A204.1 (cell line): ENCODE measurements at regions not wholly inside any gene's neighbourhood (a gene's known extent, or its start where the extent isn't known, plus 50 kb on each side); places are given as distances from the start of the nearest gene placed in this dataset.
A peak's percentile ranks its signal among the peaks of the same experiment; 100 is the strongest.
"Not testable (repeated sequence)": the region's sequence is repeated elsewhere in the genome, so short reads cannot be mapped to it uniquely, and the experiment has no call there.

ENCODE experiments used
- FAIRE-seq: peaks from 2 replicates; lab custom pipeline; 2012; peaks lifted over from hg19 to GRCh38; lab: Jason Lieb, UNC

DNA sequence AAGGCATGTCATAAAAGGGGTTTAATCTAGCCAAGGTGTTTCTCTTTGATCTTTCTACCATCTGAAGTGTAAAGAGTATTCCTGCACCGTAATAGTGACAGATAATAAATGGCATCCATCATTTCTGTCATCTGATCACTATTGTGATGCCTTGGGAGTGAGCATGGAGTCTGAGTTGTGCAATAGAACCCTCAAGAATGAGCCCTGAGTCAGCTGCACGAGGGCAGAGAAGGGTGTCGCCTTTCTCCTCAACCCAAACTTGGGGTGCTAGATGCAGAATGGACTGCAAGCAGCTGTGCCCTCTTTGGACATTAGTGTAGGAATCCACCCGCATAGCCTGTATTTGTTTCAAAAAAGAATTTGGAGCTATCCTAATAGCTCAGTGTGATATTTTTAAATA is 115.2 kb downstream of the ZNF37A start:
- FAIRE-seq = no peak

DNA sequence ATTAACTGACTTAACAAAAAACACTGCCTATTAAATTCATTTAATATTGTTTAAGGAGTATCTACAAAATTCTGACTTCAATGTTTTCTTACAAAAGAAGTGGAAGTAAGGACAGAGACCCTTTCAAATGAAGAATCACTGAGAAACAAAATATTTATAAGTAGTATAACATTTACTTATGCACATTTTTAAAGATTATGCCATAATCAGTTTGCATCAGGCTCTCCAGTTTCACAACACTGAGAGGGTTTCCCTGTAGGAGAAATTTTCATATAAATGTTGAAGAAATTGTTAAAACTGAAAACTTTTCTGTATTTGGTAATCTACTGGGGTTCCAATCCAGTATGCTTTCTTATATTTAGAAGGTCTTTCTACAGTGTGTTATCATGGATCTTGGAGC is 115.6 kb downstream of the ZNF37A start:
- peak; percentile 55 for FAIRE-seq

- FAIRE-seq = no peak
Measured at GRCh38 chr10:38212460-38212859, 118.3 kb downstream of the ZNF37A start.

DNA sequence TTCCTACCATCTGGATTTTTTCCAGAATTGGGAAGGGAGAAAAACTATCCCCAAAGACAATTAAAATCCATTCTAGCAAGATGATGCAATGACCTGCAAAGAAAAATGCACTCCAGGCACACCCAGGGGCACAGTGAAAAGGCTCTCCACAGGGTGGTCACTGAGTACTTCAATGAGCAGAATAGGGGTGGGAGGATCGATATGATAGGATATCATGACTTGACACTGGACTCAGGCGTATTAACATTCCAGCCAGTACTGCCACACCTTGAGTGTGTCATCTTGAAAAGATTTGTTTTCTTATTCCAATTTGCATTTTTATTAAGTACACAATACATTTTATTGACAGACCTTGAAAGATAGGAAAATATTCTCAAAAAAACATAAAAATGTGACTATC is 132.2 kb downstream of the ZNF37A start:
- no peak for FAIRE-seq

- FAIRE-seq = no peak
Measured at GRCh38 chr10:38228394-38228793, 134.3 kb downstream of the ZNF37A start.

GRCh38 chr10:38238479-38238878 is 144.3 kb downstream of the ZNF37A start:
- peak; percentile 59 for FAIRE-seq

DNA sequence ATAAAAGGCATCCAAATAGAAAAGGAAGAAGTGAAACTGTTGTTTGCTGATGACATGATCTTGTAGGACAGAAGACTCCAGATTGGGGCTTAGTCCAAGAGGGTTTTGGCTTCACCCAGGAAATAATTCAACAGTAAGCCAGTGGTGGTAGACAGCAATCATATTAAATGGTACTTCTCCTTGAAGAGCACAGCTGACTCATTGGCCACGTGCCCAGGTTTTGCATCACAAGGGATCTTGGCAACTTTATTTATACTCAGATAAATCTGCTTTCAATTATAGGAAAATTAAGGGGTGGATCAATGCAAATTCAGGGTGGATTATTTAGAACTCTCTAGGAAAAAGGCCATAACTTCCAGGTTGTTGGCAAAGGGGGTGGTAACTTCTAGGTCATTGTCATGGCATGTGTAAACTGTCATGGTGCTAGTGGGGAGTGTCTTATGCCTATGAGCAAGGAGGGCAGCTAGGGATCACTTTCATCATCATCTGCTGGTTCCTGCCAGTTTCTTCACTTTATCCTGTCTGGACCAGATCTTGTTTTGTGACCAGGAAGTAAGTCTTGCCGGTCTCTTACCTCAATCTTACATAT is 148.0 kb downstream of the ZNF37A start:
- not testable (repeated sequence) for FAIRE-seq

GRCh38 chr10:38248113-38248512 is 154.0 kb downstream of the ZNF37A start:
- FAIRE-seq = not testable (repeated sequence)

GRCh38 chr10:38252551-38252950 is 158.4 kb downstream of the ZNF37A start:
- not testable (repeated sequence) for FAIRE-seq

DNA sequence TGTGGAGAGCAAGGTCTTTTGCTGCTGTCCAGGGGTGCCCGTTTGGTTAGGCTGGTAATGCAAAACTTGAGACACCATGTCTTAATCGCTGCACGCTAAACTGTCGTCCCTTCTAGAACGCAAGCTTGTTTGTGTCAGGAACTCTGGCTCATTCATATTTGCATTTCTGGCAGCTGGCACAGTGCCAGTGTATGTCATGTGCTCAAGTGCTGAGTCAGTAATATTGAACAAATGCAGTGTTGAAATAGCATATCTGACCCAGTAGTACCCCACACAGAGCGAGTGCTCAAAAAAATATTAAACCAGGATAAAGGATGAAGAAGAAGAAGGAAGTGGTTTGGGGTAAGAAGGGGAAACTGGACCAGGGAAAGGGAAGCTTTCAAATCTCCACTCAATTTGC is 173.4 kb downstream of the ZNF37A start:
- FAIRE-seq = not testable (repeated sequence)

DNA sequence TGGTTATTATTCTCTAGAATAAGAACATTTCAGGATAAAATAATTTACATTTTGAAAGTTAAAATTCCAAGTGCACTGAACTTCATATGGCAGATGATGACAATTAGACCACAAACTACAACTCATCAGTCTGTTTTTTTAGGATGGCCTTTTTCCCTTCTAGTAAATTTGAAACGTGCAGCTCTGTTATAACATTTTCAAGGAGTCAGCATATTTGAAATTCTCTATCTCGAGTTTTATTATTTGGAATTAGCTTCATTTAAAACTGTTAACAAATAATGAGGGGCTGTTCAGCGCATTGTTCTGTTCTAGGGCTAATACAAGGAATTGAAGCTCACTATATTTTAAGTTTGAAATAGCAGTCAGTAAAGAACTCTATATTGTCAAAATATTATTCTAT is 176.9 kb downstream of the ZNF37A start:
- not testable (repeated sequence) for FAIRE-seq

GRCh38 chr10:38274879-38275278 is 180.7 kb downstream of the ZNF37A start:
- FAIRE-seq = not testable (repeated sequence)

GRCh38 chr10:38292560-38292959 is 198.4 kb downstream of the ZNF37A start:
- FAIRE-seq = not testable (repeated sequence)

DNA sequence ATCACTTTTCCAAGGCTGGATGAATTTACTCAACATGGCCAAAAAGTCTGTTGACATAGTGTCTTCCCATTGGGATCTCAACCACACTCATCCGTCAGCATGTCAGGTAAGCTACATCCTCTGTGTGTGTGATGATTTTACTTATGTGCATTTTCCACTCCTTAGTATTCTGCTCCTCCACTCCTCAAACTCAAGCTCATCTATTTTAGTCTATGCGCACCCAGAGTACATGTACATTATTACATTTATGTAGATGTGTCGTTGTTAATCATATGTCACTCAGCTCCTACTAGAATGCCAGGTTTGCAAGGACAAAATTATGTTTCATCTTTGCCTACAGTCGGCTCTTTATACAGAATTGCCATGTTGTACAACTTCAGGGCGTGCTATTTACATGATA is 216.0 kb downstream of the ZNF37A start:
- not testable (repeated sequence) for FAIRE-seq

- not testable (repeated sequence) for FAIRE-seq
Measured at GRCh38 chr10:38315090-38315805, 221.1 kb downstream of the ZNF37A start.

- not testable (repeated sequence) for FAIRE-seq
Measured at GRCh38 chr10:38321393-38321792, 227.3 kb downstream of the ZNF37A start.

DNA sequence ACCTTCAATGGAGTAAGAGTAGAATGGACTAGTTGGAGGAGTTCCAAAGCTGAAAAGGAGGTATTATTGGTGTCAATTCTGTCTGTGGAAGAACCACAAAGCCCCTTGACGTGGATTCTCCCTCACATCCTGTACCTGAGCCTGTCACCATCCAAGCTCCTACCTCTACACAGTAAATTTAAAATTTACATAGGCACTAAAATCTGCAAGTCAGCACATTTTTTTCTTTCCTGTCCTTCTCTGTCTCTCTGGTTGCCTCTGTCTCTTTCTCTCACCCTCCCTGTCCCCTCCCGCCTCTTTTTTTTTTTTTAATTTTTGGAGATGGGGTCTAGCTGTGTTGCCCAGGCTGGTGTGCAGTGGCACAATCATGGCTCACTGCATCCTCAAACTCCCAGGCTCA is 236.2 kb downstream of the ZNF37A start:
- not testable (repeated sequence) for FAIRE-seq

DNA sequence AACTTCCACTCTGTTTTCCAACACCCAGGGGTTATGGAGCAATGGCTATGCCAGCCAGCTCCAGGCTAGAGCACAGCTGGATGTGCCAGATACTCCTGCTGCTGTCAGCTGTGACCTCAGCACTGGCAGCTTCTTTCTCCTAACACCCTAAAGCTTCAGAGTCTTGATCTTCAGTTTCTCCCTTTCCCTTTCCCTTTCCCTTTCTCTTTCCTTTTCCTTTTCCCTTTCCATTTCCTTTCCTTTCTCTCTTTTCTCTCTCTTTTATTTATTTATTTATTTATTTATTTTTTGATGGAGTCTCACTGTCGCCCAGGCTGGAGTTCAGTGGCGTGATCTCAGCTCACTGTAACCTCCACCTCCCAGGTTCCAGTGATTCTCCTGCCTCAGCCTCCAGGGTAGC is 237.0 kb downstream of the ZNF37A start:
- not testable (repeated sequence) for FAIRE-seq

- not testable (repeated sequence) for FAIRE-seq
Measured at GRCh38 chr10:38333699-38334098, 239.6 kb downstream of the ZNF37A start.

DNA sequence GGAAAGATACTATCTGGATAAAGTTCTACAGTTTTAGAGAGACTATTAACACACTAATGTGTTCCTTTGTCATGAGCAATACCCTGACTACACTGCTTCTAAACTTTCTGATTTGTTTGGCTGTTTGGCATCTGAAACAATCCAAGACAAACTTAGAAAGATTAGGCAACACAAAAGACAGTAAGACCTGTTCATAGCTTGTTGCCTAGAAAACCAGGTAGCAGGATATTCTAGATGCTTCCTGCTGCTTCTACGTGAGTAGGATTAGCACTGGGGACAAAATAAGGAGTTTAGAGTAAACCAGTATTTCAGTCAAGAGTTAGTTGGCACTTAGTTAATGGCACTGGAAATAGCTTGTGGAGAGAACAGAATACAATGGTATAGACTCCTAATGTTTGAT is 256.5 kb downstream of the ZNF37A start:
- not testable (repeated sequence) for FAIRE-seq

DNA sequence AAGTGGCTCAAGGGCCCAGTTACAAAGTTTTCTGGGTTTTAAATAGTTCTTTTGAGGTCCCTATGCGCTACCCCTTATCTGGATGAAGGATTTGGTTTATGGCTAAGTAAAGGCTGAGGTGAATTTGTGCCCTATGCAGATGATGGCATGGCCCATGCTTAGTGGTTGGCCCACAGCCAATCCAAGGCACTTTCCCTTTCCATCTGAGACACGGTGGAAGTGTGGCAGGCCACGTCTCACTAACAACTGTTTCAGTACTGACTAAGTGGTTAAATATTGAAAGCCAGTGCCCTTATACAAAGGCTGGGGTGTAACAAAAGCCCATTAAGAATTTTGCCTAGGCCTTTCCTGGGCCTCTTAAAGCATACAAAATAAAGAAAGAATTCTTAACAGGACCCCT is 260.3 kb downstream of the ZNF37A start:
- FAIRE-seq = not testable (repeated sequence)

GRCh38 chr10:38355911-38356526 is 261.9 kb downstream of the ZNF37A start:
- peak; percentile 88 for FAIRE-seq

DNA sequence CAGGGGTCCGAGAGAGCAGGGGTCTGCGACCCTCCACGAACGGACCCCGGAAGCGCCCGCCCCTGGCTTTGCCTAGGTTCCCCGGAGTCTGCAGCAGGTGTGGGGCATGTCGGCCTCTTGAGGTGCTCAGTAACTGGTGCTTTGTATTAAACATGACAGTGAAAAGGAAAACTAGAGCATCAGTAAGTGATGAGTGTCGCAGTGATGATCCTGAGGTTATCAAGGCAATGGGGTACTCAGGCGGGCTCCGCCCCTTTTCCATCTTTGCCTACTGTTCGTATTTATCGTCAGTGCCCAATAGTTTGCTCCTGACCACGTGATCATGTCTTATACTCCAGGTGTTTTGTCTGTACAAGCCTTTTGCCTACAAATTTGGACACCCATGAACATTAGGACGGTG is 262.4 kb downstream of the ZNF37A start:
- FAIRE-seq = not testable (repeated sequence)
